ENCODE measurements at regions not wholly inside any gene's neighbourhood (a gene's known extent, or its start where the extent isn't known, plus 50 kb on each side); places are given as distances from the start of the nearest gene placed in this dataset.

- no peak for TF ChIP-seq CTCF (IDR thresholded peaks at IDR 0.05)
- TF ChIP-seq SIN3A (IDR thresholded peaks at IDR 0.05; ENCODE audit: borderline replicate concordance, insufficient read depth, low read depth, low read length) = no peak
- TF ChIP-seq, protein P1, sequence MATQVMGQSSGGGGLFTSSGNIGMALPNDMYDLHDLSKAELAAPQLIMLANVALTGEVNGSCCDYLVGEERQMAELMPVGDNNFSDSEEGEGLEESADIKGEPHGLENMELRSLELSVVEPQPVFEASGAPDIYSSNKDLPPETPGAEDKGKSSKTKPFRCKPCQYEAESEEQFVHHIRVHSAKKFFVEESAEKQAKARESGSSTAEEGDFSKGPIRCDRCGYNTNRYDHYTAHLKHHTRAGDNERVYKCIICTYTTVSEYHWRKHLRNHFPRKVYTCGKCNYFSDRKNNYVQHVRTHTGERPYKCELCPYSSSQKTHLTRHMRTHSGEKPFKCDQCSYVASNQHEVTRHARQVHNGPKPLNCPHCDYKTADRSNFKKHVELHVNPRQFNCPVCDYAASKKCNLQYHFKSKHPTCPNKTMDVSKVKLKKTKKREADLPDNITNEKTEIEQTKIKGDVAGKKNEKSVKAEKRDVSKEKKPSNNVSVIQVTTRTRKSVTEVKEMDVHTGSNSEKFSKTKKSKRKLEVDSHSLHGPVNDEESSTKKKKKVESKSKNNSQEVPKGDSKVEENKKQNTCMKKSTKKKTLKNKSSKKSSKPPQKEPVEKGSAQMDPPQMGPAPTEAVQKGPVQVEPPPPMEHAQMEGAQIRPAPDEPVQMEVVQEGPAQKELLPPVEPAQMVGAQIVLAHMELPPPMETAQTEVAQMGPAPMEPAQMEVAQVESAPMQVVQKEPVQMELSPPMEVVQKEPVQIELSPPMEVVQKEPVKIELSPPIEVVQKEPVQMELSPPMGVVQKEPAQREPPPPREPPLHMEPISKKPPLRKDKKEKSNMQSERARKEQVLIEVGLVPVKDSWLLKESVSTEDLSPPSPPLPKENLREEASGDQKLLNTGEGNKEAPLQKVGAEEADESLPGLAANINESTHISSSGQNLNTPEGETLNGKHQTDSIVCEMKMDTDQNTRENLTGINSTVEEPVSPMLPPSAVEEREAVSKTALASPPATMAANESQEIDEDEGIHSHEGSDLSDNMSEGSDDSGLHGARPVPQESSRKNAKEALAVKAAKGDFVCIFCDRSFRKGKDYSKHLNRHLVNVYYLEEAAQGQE (IDR thresholded peaks at IDR 0.05; ENCODE audit: insufficient read depth in 1 of 2, low read depth in 2 of 2, low read length in 1 of 2) = no peak
- no peak for TF ChIP-seq POLR2AphosphoS5 (IDR thresholded peaks at IDR 0.05; ENCODE audit: low read depth, low read length)
- no peak for TF ChIP-seq TCF7L2 (IDR thresholded peaks at IDR 0.05; ENCODE audit: low read depth, low read length)
These were observed 71.8 kb upstream of the TMEM108 start for GRCh38 chr3:132966374-132966773.

Measured in Panc1 (cell line).